ENCODE measurements at regions not wholly inside any gene's neighbourhood (a gene's known extent, or its start where the extent isn't known, plus 50 kb on each side); places are given as distances from the start of the nearest gene placed in this dataset.

DNA sequence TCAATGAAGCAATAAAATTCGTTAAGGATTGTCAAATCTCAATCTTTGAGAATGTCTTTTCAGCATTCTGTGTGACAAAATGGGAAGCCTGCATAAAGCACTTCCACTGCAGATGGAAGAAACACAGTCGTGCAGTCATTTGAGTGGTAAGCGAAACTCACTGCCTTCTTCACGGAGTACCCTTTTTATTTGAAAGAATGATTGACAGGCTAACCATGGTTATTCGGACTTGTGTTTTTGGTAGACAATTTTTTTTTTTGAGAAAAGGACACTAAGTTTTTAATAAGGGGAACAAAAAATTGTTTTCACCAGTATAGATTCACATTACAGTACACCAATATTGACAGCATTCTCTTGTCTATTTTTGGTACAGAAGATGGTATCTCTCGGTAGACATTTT lies 86.9 kb upstream of the MSX1 start:
- no peaks in the 10 kb centered on the region for H3K36me3 ChIP-seq (ENCODE audit: control insufficient read depth in 2 of 2, extremely low read depth in 1 of 2, insufficient read depth in 2 of 2, low read length in 2 of 2)
- no peaks in the 10 kb centered on the region for H3K9me3 ChIP-seq (replicated peaks; ENCODE audit: control insufficient read depth, insufficient read depth, low read length)
- no peaks in the 10 kb centered on the region for H3K79me2 ChIP-seq (ENCODE audit: control insufficient read depth, insufficient read depth, low read length)
- BruUV-seq (replicated peaks), result no TSS peak
- ChIA-PET CTCF (interaction anchor here (1.0 kb wide), 1 partner anchor 11 kb away, joined by 3 read pairs; no protein-coding TSS in a partner anchor), POLR2A (no interaction called here)
- intact Hi-C loops (cut with micrococcal nuclease) (no loop called here), dilution Hi-C loops (cut with MboI; ENCODE audit: extremely low pct_ligation_motif_present, low sequenced_read_pairs) (no loop called here)
- FAIRE-seq (no peak), DNase-seq (ENCODE audit: low read depth, low spot score) (no peak)
- no peak overlapping the region for H3K4me2 ChIP-seq (ENCODE audit: insufficient read depth, low read length)
- TF ChIP-seq CTCF (IDR thresholded peaks at IDR 0.05; ENCODE audit: extremely low read depth in 1 of 2, insufficient read depth in 1 of 2, low read depth in 1 of 2, low read length in 2 of 2) (no peak), POLR2AphosphoS5 (IDR thresholded peaks at IDR 0.05; ENCODE audit: insufficient read depth, low read depth, low read length) (no peak), EZH2 (IDR thresholded peaks at IDR 0.05; ENCODE audit: borderline replicate concordance, low read depth, low read length, severe bottlenecking) (no peak), POLR2A (IDR thresholded peaks at IDR 0.05; ENCODE audit: low read depth, low read length) (no peak), MYC (IDR thresholded peaks at IDR 0.05; ENCODE audit: low read depth, low read length) (no peak), FOS (IDR thresholded peaks at IDR 0.05; ENCODE audit: borderline replicate concordance, insufficient read depth, low read length) (no peak), GATA2 (IDR thresholded peaks at IDR 0.05; ENCODE audit: insufficient read depth, insufficient read length, low read depth, low read length) (no peak), JUN (IDR thresholded peaks at IDR 0.05; ENCODE audit: borderline replicate concordance, insufficient read depth, insufficient read length, low read depth) (no peak), MAX (IDR thresholded peaks at IDR 0.05; ENCODE audit: insufficient read depth, insufficient read length) (no peak)
- no peak overlapping the region for H3K27ac ChIP-seq (ENCODE audit: insufficient read depth, low read depth, low read length)
- no peaks in the 10 kb centered on the region for H4K20me1 ChIP-seq (replicated peaks; ENCODE audit: control insufficient read depth, extremely low read depth, insufficient read depth, low read length)
- no peaks in the 10 kb centered on the region for H3K9me1 ChIP-seq (replicated peaks; ENCODE audit: control insufficient read depth, extremely low read depth, insufficient read depth, low read length)
- no peak overlapping the region for H3K9ac ChIP-seq (replicated peaks; ENCODE audit: extremely low read depth, insufficient read depth, low read length)
- no peaks in the 10 kb centered on the region for H3K4me1 ChIP-seq (ENCODE audit: control insufficient read depth, extremely low read depth, insufficient read depth, low read length)
- H3K4me3 ChIP-seq (replicated peaks in 1 of 3; ENCODE audit: insufficient read depth in 1 of 3, low read depth in 1 of 3, low read length in 3 of 3), result no peak overlapping the region
- H3K27me3 ChIP-seq (ENCODE audit: control insufficient read depth in 2 of 2, insufficient read depth in 2 of 2, low read length in 2 of 2), result no peaks in the 10 kb centered on the region
- no peak overlapping the region for H2AFZ ChIP-seq (ENCODE audit: low read depth, low read length)

All from endothelial cell of umbilical vein (primary cell).